Neural cell (in vitro differentiated cells): ENCODE measurements at regions not wholly inside any gene's neighbourhood (a gene's known extent, or its start where the extent isn't known, plus 50 kb on each side); places are given as distances from the start of the nearest gene placed in this dataset.

Experiments used
- CTCF ChIP-seq: fragments of 450-650 bp; IDR thresholded peaks from 2 replicates; pipeline ENCODE4 v1.5.1; 2014; ENCODE audit warnings: antibody characterized with exemption, mild to moderate bottlenecking, moderate library complexity; ENCODE audit not compliant: poor library complexity, severe bottlenecking
- EP300 ChIP-seq: fragments of 450-650 bp; conservative IDR thresholded peaks from 2 replicates; pipeline ENCODE4 v1.6.1; 2014; ENCODE audit warnings: antibody characterized with exemption, mild to moderate bottlenecking, moderate library complexity; ENCODE audit not compliant: poor library complexity, severe bottlenecking
- EZH2 ChIP-seq: fragments of 200-600, 300-800 bp; shearing (Covaris generic), sonication (generic); IDR thresholded peaks from 2 replicates; pipeline ENCODE4 v1.6.1; 2014; ENCODE audit warnings: antibody characterized with exemption, low read length, borderline replicate concordance, mild to moderate bottlenecking; ENCODE audit not compliant: insufficient read depth, poor library complexity, severe bottlenecking
- MXI1 ChIP-seq: fragments of 450-650 bp; conservative IDR thresholded peaks from 2 replicates; pipeline ENCODE4 v1.6.1; 2014; ENCODE audit warnings: antibody characterized with exemption, mild to moderate bottlenecking; ENCODE audit not compliant: poor library complexity, severe bottlenecking
- POLR2AphosphoS5 ChIP-seq: IDR thresholded peaks from 2 replicates; pipeline ENCODE4 v1.6.1; 2012
- RAD21 ChIP-seq: fragments of 450-650 bp; conservative IDR thresholded peaks from 2 replicates; pipeline ENCODE4 v1.6.1; 2014; ENCODE audit warnings: antibody characterized with exemption, mild to moderate bottlenecking, moderate library complexity
- REST ChIP-seq: IDR thresholded peaks from 2 replicates; pipeline ENCODE4 v1.6.1; 2012; ENCODE audit warnings: borderline replicate concordance
- SMC3 ChIP-seq: fragments of 450-650 bp; conservative IDR thresholded peaks from 2 replicates; pipeline ENCODE4 v1.6.1; 2014; ENCODE audit warnings: antibody characterized with exemption, mild to moderate bottlenecking, moderate library complexity; ENCODE audit not compliant: poor library complexity
- TAF1 ChIP-seq: IDR thresholded peaks from 2 replicates; pipeline ENCODE4 v1.6.1; 2012; ENCODE audit warnings: low read depth

GRCh38 chr2:181218401-181218821, 238.0 kb downstream of the UBE2E3 start:
- TF ChIP-seq CTCF (no peak), POLR2AphosphoS5 (no peak), MXI1 (no peak), EZH2 (no peak), EP300 (no peak), TAF1 (no peak), SMC3 (no peak), RAD21 (no peak), REST (peak; percentile 96)
